OCI-LY1 (cell line): ENCODE measurements at regions not wholly inside any gene's neighbourhood (a gene's known extent, or its start where the extent isn't known, plus 50 kb on each side); places are given as distances from the start of the nearest gene placed in this dataset.

Source experiments
- H2AFZ ChIP-seq: fragments of 200-600 bp; sonication (generic), shearing (Covaris generic); 2 replicates; pipeline ENCODE4 v1.6.0; 2014; ENCODE audit warnings: antibody characterized with exemption, mild to moderate bottlenecking, low read length
- H3F3A ChIP-seq: fragments of 200-600 bp; sonication (generic), shearing (Covaris generic); 2 replicates; pipeline ENCODE4 v1.6.0; 2014; ENCODE audit warnings: mild to moderate bottlenecking, antibody characterized with exemption, low read length, moderate library complexity; ENCODE audit not compliant: insufficient read depth
- H3K27ac ChIP-seq: fragments of 200-600 bp; sonication (generic); 2 replicates; pipeline ENCODE4 v1.5.1; 2014; ENCODE audit warnings: low read length, mixed run types, mild to moderate bottlenecking, low read depth; ENCODE audit not compliant: poor library complexity, severe bottlenecking
- H3K27me3 ChIP-seq: fragments of 200-600 bp; sonication (generic); 2 replicates; pipeline ENCODE4 v1.6.0; 2014; ENCODE audit warnings: antibody characterized with exemption, mild to moderate bottlenecking, low read length, moderate library complexity; ENCODE audit not compliant: insufficient read depth
- H3K36me3 ChIP-seq: fragments of 200-600 bp; sonication (generic); 2 replicates; pipeline ENCODE4 v1.6.1; 2014; ENCODE audit warnings: mild to moderate bottlenecking, antibody characterized with exemption, low read length, moderate library complexity, mixed read lengths; ENCODE audit not compliant: insufficient read depth
- H3K4me1 ChIP-seq: fragments of 200-600 bp; sonication (generic); 2 replicates; pipeline ENCODE4 v1.5.1; 2014; ENCODE audit warnings: mild to moderate bottlenecking, low read length, moderate library complexity; ENCODE audit not compliant: insufficient read depth, severe bottlenecking
- H3K4me2 ChIP-seq: fragments of 200-600 bp; sonication (generic), shearing (Covaris generic); 2 replicates; pipeline ENCODE4 v1.6.1; 2014; ENCODE audit warnings: low read length
- H3K4me3 ChIP-seq: fragments of 200-600 bp; sonication (generic); 2 replicates; pipeline ENCODE4 v1.5.1; 2014; ENCODE audit warnings: low read length, low read depth, mild to moderate bottlenecking, mixed read lengths; ENCODE audit not compliant: poor library complexity, severe bottlenecking
- H3K79me2 ChIP-seq: fragments of 200-600 bp; shearing (Covaris generic); 2 replicates; pipeline ENCODE4 v1.6.1; 2016; ENCODE audit warnings: mixed run types, low read length, mixed read lengths; ENCODE audit not compliant: insufficient read depth
- H3K9ac ChIP-seq: fragments of 200-600 bp; sonication (generic), shearing (Covaris generic); 2 replicates; pipeline ENCODE4 v1.6.1; 2014; ENCODE audit warnings: mild to moderate bottlenecking, low read length, mixed read lengths
- H3K9me2 ChIP-seq: fragments of 200-600 bp; sonication (generic), shearing (Covaris generic); 2 replicates; pipeline ENCODE4 v1.6.1; 2014; ENCODE audit warnings: low read depth, mild to moderate bottlenecking, low read length, mixed read lengths
- H3K9me3 ChIP-seq: fragments of 200-600 bp; shearing (Covaris generic); 2 replicates; pipeline ENCODE4 v1.6.1; 2014; ENCODE audit warnings: low read length, mixed read lengths
- H4K20me1 ChIP-seq: fragments of 200-600 bp; sonication (generic), shearing (Covaris generic); 2 replicates; pipeline ENCODE4 v1.6.0; 2016; ENCODE audit warnings: mild to moderate bottlenecking, low read length; ENCODE audit not compliant: insufficient read depth
- CTCF ChIP-seq: fragments of 200-600 bp; sonication (generic), shearing (Covaris generic); IDR thresholded peaks from 2 replicates; pipeline ENCODE4 v1.5.1; 2017; ENCODE audit warnings: mild to moderate bottlenecking, antibody characterized with exemption, low read length, moderate library complexity, mixed read lengths
- EZH2 ChIP-seq: fragments of 200-600 bp; sonication (generic), shearing (Covaris generic); IDR thresholded peaks from 2 replicates; pipeline ENCODE4 v1.8.0; 2017; ENCODE audit warnings: borderline replicate concordance, mixed run types, mild to moderate bottlenecking, antibody characterized with exemption, low read length, moderate library complexity, mixed read lengths

GRCh38 chr4:152209772-152210493 is 326.0 kb downstream of the FBXW7 start:
- Histone ChIP-seq H3K27ac (no peak overlapping the region), H3K27me3 (peaks cover 6% of the 10 kb centered on the region), H3K9me3 (no peaks in the 10 kb centered on the region), H3F3A (no peaks in the 10 kb centered on the region), H3K4me2 (no peak overlapping the region), H4K20me1 (no peaks in the 10 kb centered on the region), H2AFZ (no peak overlapping the region), H3K79me2 (no peaks in the 10 kb centered on the region), H3K4me3 (no peak overlapping the region), H3K36me3 (no peaks in the 10 kb centered on the region), H3K9me2 (no peaks in the 10 kb centered on the region), H3K9ac (no peak overlapping the region), H3K4me1 (no peaks in the 10 kb centered on the region)
- TF ChIP-seq EZH2 (no peak), CTCF (no peak)

- H3K9me3 ChIP-seq: no peaks in the 10 kb centered on the region
- no peaks in the 10 kb centered on the region for H3K4me1 ChIP-seq
- TF ChIP-seq CTCF (no peak), EZH2 (no peak)
- no peak overlapping the region for H3K4me2 ChIP-seq
- no peaks in the 10 kb centered on the region for H4K20me1 ChIP-seq
- no peaks in the 10 kb centered on the region for H3K9me2 ChIP-seq
- peaks cover 12% of the 10 kb centered on the region for H3K27me3 ChIP-seq
- no peaks in the 10 kb centered on the region for H3F3A ChIP-seq
- no peaks in the 10 kb centered on the region for H3K79me2 ChIP-seq
- no peak overlapping the region for H3K4me3 ChIP-seq
- no peak overlapping the region for H3K27ac ChIP-seq
- no peaks in the 10 kb centered on the region for H3K36me3 ChIP-seq
- no peak overlapping the region for H2AFZ ChIP-seq
- H3K9ac ChIP-seq: no peak overlapping the region
These were observed 328.5 kb downstream of the FBXW7 start for GRCh38 chr4:152207378-152207720.

- Histone ChIP-seq H3K79me2 (no peaks in the 10 kb centered on the region), H3K4me1 (no peaks in the 10 kb centered on the region), H4K20me1 (no peaks in the 10 kb centered on the region), H3K4me2 (no peak overlapping the region), H3K9me3 (no peaks in the 10 kb centered on the region), H3K9ac (no peak overlapping the region), H3K36me3 (no peaks in the 10 kb centered on the region), H3F3A (no peaks in the 10 kb centered on the region), H3K4me3 (no peak overlapping the region), H2AFZ (no peak overlapping the region), H3K27ac (no peak overlapping the region), H3K27me3 (peaks cover 12% of the 10 kb centered on the region), H3K9me2 (no peaks in the 10 kb centered on the region)
- TF ChIP-seq EZH2 (no peak), CTCF (no peak)
These were observed 329.1 kb downstream of the FBXW7 start for GRCh38 chr4:152206646-152207377.
